ENCODE measurements at regions not wholly inside any gene's neighbourhood (a gene's known extent, or its start where the extent isn't known, plus 50 kb on each side); places are given as distances from the start of the nearest gene placed in this dataset.

GRCh38 chr11:10931761-10932670, 74.2 kb upstream of the ZBED5 start:
- ChIA-PET POLR2A (interaction anchor here (0.9 to 3.3 kb wide), 7 partner anchors 27 to 147 kb away, joined by 3 to 40 read pairs (median 4); partner anchors contain the start of genes EIF4G2 and ZBED5), CTCF (interaction anchor here (1.0 to 1.2 kb wide), 2 partner anchors 10 to 855 kb away, joined by 4 read pairs; no protein-coding TSS in a partner anchor)
- TF ChIP-seq ELF4 (IDR thresholded peaks at IDR 0.05), result no peak
- no peak for TF ChIP-seq NFRKB (IDR thresholded peaks at IDR 0.05)
- no peak for TF ChIP-seq LEF1 (IDR thresholded peaks at IDR 0.05; ENCODE audit: borderline replicate concordance)
- TF ChIP-seq ZNF384 (IDR thresholded peaks at IDR 0.05), result no peak
- no peak for TF ChIP-seq L3MBTL2 (conservative IDR thresholded peaks at IDR 0.05)
- TF ChIP-seq BHLHE40 (IDR thresholded peaks at IDR 0.05; ENCODE audit: borderline replicate concordance), result no peak
- no peak for TF ChIP-seq PKNOX1 (IDR thresholded peaks at IDR 0.05)
- no peak for TF ChIP-seq SUZ12 (IDR thresholded peaks at IDR 0.05)
- TF ChIP-seq TARDBP (IDR thresholded peaks at IDR 0.05), result no peak
- TF ChIP-seq HDGF (IDR thresholded peaks at IDR 0.05; ENCODE audit: borderline replicate concordance), result no peak
- TF ChIP-seq CTBP1 (IDR thresholded peaks at IDR 0.05; ENCODE audit: borderline replicate concordance), result no peak
- no peak for TF ChIP-seq FOXA1 (IDR thresholded peaks at IDR 0.05)
- TF ChIP-seq FOXK2 (IDR thresholded peaks at IDR 0.05), result no peak
- DNase-seq (ENCODE audit: extremely low spot score), result no peak

- ChIA-PET CTCF (interaction anchor here (1.0 to 1.2 kb wide), 2 partner anchors 11 to 856 kb away, joined by 4 read pairs; no protein-coding TSS in a partner anchor), POLR2A (interaction anchor here (0.9 to 3.3 kb wide), 9 partner anchors 8 to 146 kb away, joined by 3 to 40 read pairs (median 4); partner anchors contain the start of genes EIF4G2 and ZBED5)
- DNase-seq (ENCODE audit: extremely low spot score), result peak; percentile 65
- TF ChIP-seq ELF4 (IDR thresholded peaks at IDR 0.05), result no peak
- no peak for TF ChIP-seq ZNF384 (IDR thresholded peaks at IDR 0.05)
- no peak for TF ChIP-seq HDGF (IDR thresholded peaks at IDR 0.05; ENCODE audit: borderline replicate concordance)
- no peak for TF ChIP-seq ARNT (IDR thresholded peaks at IDR 0.05)
- no peak for TF ChIP-seq PKNOX1 (IDR thresholded peaks at IDR 0.05)
- TF ChIP-seq TARDBP (IDR thresholded peaks at IDR 0.05), result no peak
- TF ChIP-seq SP1 (IDR thresholded peaks at IDR 0.05), result no peak
- no peak for TF ChIP-seq NFRKB (IDR thresholded peaks at IDR 0.05)
- TF ChIP-seq LEF1 (IDR thresholded peaks at IDR 0.05; ENCODE audit: borderline replicate concordance), result no peak
- TF ChIP-seq L3MBTL2 (conservative IDR thresholded peaks at IDR 0.05), result no peak; the same call in none of the 2 replicates
- TF ChIP-seq FOXM1 (IDR thresholded peaks at IDR 0.05; ENCODE audit: borderline replicate concordance), result no peak
- TF ChIP-seq FOXK2 (IDR thresholded peaks at IDR 0.05), result no peak
- no peak for TF ChIP-seq CTBP1 (IDR thresholded peaks at IDR 0.05; ENCODE audit: borderline replicate concordance)
- no peak for TF ChIP-seq BHLHE40 (IDR thresholded peaks at IDR 0.05; ENCODE audit: borderline replicate concordance)
- no peak for TF ChIP-seq FOXA1 (IDR thresholded peaks at IDR 0.05)
- no peak for TF ChIP-seq SUZ12 (IDR thresholded peaks at IDR 0.05)
These were observed 73.3 kb upstream of the ZBED5 start for GRCh38 chr11:10930972-10931760.

DNA sequence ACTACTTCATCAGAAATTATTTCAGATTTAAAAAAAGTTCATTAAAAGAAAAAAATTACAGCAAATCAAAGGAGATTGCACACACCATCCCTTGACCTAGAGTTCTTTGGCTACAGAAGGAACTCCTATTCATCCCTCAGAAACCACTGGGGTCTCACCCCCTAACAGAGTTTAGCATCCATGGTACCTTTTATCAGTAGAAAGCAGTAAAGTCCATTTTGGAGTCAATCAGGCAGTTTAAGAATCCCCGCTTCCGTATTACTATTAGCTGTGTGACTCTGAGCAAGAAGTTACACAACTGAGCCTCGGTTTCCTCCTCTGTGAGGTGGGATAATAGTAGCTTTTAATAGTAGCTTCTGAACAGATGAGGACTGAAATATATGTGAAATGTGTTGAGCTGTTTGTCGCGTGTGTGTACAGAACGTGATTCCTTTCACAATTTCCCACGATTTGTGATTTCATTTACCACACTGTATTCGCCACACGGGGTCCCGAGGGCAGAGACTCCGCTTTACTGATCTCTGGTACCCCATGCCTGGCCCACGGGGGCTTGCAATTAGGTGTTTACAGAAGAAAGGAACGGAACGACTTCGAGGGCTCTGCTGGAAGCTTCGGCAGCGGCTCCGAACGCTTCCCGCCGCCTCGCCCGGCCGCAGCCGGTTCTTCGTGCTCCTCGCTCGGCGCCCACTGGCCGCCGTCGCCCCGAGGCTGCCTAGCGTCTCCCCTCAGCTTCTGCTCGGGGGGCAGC, 72.5 kb upstream of the ZBED5 start:
- TF ChIP-seq L3MBTL2 (conservative IDR thresholded peaks at IDR 0.05), result peak; percentile 91
- TF ChIP-seq FOXA1 (IDR thresholded peaks at IDR 0.05), result no peak
- no peak for DNase-seq (ENCODE audit: extremely low spot score)
- ChIA-PET CTCF (no interaction called here), POLR2A (interaction anchor here (0.9 to 3.3 kb wide), 6 partner anchors 8 to 121 kb away, joined by 3 to 40 read pairs (median 4); partner anchors contain the start of genes EIF4G2 and ZBED5)

- ChIA-PET CTCF (no interaction called here), POLR2A (interaction anchor here (1.3 to 1.5 kb wide), 2 partner anchors 28 to 118 kb away, joined by 7 to 18 read pairs; partner anchors contain the start of gene EIF4G2)
- DNase-seq (ENCODE audit: extremely low spot score), result no peak
- TF ChIP-seq FOXM1 (IDR thresholded peaks at IDR 0.05; ENCODE audit: borderline replicate concordance) (no peak), L3MBTL2 (conservative IDR thresholded peaks at IDR 0.05) (no peak), ZNF384 (IDR thresholded peaks at IDR 0.05) (no peak), TARDBP (IDR thresholded peaks at IDR 0.05) (no peak), PKNOX1 (IDR thresholded peaks at IDR 0.05) (no peak), LEF1 (IDR thresholded peaks at IDR 0.05; ENCODE audit: borderline replicate concordance) (no peak), ELF4 (IDR thresholded peaks at IDR 0.05) (no peak), SUZ12 (IDR thresholded peaks at IDR 0.05) (no peak), FOXK2 (IDR thresholded peaks at IDR 0.05) (no peak), HDGF (IDR thresholded peaks at IDR 0.05; ENCODE audit: borderline replicate concordance) (no peak), SP1 (IDR thresholded peaks at IDR 0.05) (no peak), BHLHE40 (IDR thresholded peaks at IDR 0.05; ENCODE audit: borderline replicate concordance) (no peak), NFRKB (IDR thresholded peaks at IDR 0.05) (no peak), ARNT (IDR thresholded peaks at IDR 0.05) (no peak), FOXA1 (IDR thresholded peaks at IDR 0.05) (no peak), CTBP1 (IDR thresholded peaks at IDR 0.05; ENCODE audit: borderline replicate concordance) (no peak)
These were observed 69.7 kb upstream of the ZBED5 start for GRCh38 chr11:10927538-10927937.
